Body of pancreas (tissue), 4 donors: ENCODE measurements at regions not wholly inside any gene's neighbourhood (a gene's known extent, or its start where the extent isn't known, plus 50 kb on each side); places are given as distances from the start of the nearest gene placed in this dataset.
"Not testable (repeated sequence)": the region's sequence is repeated elsewhere in the genome, so short reads cannot be mapped to it uniquely, and the experiment has no call there.

Experiments used
- ATAC-seq: fragments of 150-250 bp; one replicate; pipeline ENCODE4 v1.9.1; 2016
- DNase-seq, 4 donors: peaks; one replicate each; pipeline ENCODE4 v3.0.0-alpha.2; 2019
- H3K27ac ChIP-seq, 4 donors: fragments of 200-600 bp; sonication (generic); 1 replicate in 3 of 4; 2 replicates in 1 of 4; pipeline versions ENCODE4 v1.5.1 to v1.6.1; 2016 to 2019; ENCODE audit warnings: mild to moderate bottlenecking in 1 of 4, mixed read lengths in 1 of 4, moderate library complexity in 1 of 4
- H3K27me3 ChIP-seq, 2 donors: fragments of 200-600 bp; sonication (generic); one replicate each; pipeline ENCODE4 v1.6.0; 2016; ENCODE audit warnings: mild to moderate bottlenecking in 1 of 2
- H3K36me3 ChIP-seq, 2 donors: fragments of 200-600 bp; sonication (generic); replicated peaks in 1 of 2; 2 replicates each; pipeline ENCODE4 v1.5.1; 2016; ENCODE audit warnings: low read depth in 2 of 2; ENCODE audit not compliant: insufficient read depth in 1 of 2
- H3K4me1 ChIP-seq: fragments of 200-600 bp; sonication (generic); one replicate; pipeline ENCODE4 v1.6.0; 2016
- H3K4me3 ChIP-seq, 2 donors: fragments of 200-600 bp; sonication (generic); 1 replicate in 1 of 2; 2 replicates in 1 of 2; pipeline ENCODE4 v1.5.1; 2016 to 2019
- H3K9me3 ChIP-seq, 3 donors: fragments of 200-600 bp; sonication (generic); 1 replicate in 2 of 3; 2 replicates in 1 of 3; pipeline ENCODE4 v1.5.1; 2016
- CTCF ChIP-seq, 7 experiments: fragments of 450-650 bp in 4 of 7; fragments of 200-600 bp in 3 of 7; sonication (generic) in 3 of 7; IDR thresholded peaks; one replicate each; pipeline ENCODE4 v1.5.1; 2016 to 2019; ENCODE audit warnings: antibody characterized with exemption in 7 of 7
- POLR2A ChIP-seq, 3 donors: fragments of 450-650 bp; IDR thresholded peaks; one replicate each; pipeline ENCODE4 v1.6.1; 2016; ENCODE audit warnings: antibody characterized with exemption in 3 of 3, mild to moderate bottlenecking in 2 of 3
- WGBS, 2 donors: methylation state at CpG; one replicate each; pipeline ENCODE4 v1.1.5; 2017; 5-methylcytosine and 5-hydroxymethylcytosine counted together
- intact Hi-C: fragments of 100-400 bp; cut with DNase I; formaldehyde crosslinking; loops from one replicate; pipeline ENCODE4 v1.15.1; 2023

- Histone ChIP-seq H3K4me1 (no peaks in the 10 kb centered on the region), H3K36me3 (no peaks in the 10 kb centered on the region), H3K9me3 (no peaks in the 10 kb centered on the region), H3K27ac (no peak overlapping the region), H3K4me3 (no peak overlapping the region), H3K27me3 (no peaks in the 10 kb centered on the region)
- peak in 1 of 4 donors; percentile 2 for DNase-seq
- 86 to 93% methylated on average over 4 of the region's 4 CpGs for WGBS, 2 donors
- intact Hi-C loops, result no loop called here
- ATAC-seq, result no peak
- TF ChIP-seq CTCF (IDR thresholded peaks at IDR 0.05) (no peak), POLR2A (IDR thresholded peaks at IDR 0.05) (no peak)
These were observed 265.2 kb downstream of the ADGRL2 start for GRCh38 chr1:82065916-82066315.

- no peaks in the 10 kb centered on the region for H3K27me3 ChIP-seq
- H3K36me3 ChIP-seq, result no peaks in the 10 kb centered on the region
- intact Hi-C loops, result no loop called here
- TF ChIP-seq CTCF (IDR thresholded peaks at IDR 0.05), result no peak
- no peak for TF ChIP-seq POLR2A (IDR thresholded peaks at IDR 0.05)
- DNase-seq, result no peak
- no peaks in the 10 kb centered on the region for H3K9me3 ChIP-seq
- no peak overlapping the region for H3K27ac ChIP-seq
- no peaks in the 10 kb centered on the region for H3K4me1 ChIP-seq
- 6% methylated on average over 1 of the region's 1 CpG for WGBS, 2 donors
- ATAC-seq, result no peak
- H3K4me3 ChIP-seq, result no peak overlapping the region
These were observed 264.0 kb downstream of the ADGRL2 start for GRCh38 chr1:82064691-82065090.

- Histone ChIP-seq H3K4me3 (no peak overlapping the region), H3K27ac (peak overlapping the region in 1 of 4 donors; percentile 13), H3K36me3 (no peaks in the 10 kb centered on the region), H3K27me3 (no peaks in the 10 kb centered on the region), H3K9me3 (no peaks in the 10 kb centered on the region), H3K4me1 (no peaks in the 10 kb centered on the region)
- WGBS, 2 donors, result 24 to 36% methylated on average over 2 of the region's 2 CpGs
- no peak for TF ChIP-seq POLR2A (IDR thresholded peaks at IDR 0.05)
- TF ChIP-seq CTCF (IDR thresholded peaks at IDR 0.05), result no peak
- ATAC-seq, result no peak
- intact Hi-C loops, result no loop called here
- no peak for DNase-seq
These were observed 261.5 kb downstream of the ADGRL2 start for GRCh38 chr1:82062206-82062605.

GRCh38 chr1:82059959-82060358, 259.2 kb downstream of the ADGRL2 start:
- 48 to 53% methylated on average over 3 of the region's 3 CpGs for WGBS, 2 donors
- ATAC-seq (no peak), DNase-seq (no peak)
- TF ChIP-seq POLR2A (IDR thresholded peaks at IDR 0.05) (no peak), CTCF (IDR thresholded peaks at IDR 0.05) (no peak)
- Histone ChIP-seq H3K27me3 (no peaks in the 10 kb centered on the region), H3K36me3 (no peaks in the 10 kb centered on the region), H3K4me3 (no peak overlapping the region), H3K4me1 (no peaks in the 10 kb centered on the region), H3K27ac (no peak overlapping the region), H3K9me3 (no peaks in the 10 kb centered on the region)
- intact Hi-C loops, result no loop called here

- WGBS, 2 donors, result 63 to 68% methylated on average over 4 of the region's 4 CpGs
- Histone ChIP-seq H3K27ac (no peak overlapping the region), H3K9me3 (no peaks in the 10 kb centered on the region), H3K4me1 (no peaks in the 10 kb centered on the region), H3K36me3 (no peaks in the 10 kb centered on the region), H3K27me3 (no peaks in the 10 kb centered on the region), H3K4me3 (no peak overlapping the region)
- DNase-seq, result no peak
- no peak for ATAC-seq
- TF ChIP-seq CTCF (IDR thresholded peaks at IDR 0.05) (no peak), POLR2A (IDR thresholded peaks at IDR 0.05) (no peak)
- intact Hi-C loops, result no loop called here
These were observed 256.3 kb downstream of the ADGRL2 start for GRCh38 chr1:82057011-82057410.

GRCh38 chr1:82055375-82055774, 254.6 kb downstream of the ADGRL2 start:
- H3K4me1 ChIP-seq, H3K9me3 ChIP-seq, DNase-seq, H3K27ac ChIP-seq, H3K4me3 ChIP-seq, intact Hi-C loops, H3K36me3 ChIP-seq, H3K27me3 ChIP-seq, ATAC-seq: not testable (repeated sequence)
- 75 to 78% methylated on average over 4 of the region's 4 CpGs for WGBS, 2 donors
